ENCODE measurements at regions not wholly inside any gene's neighbourhood (a gene's known extent, or its start where the extent isn't known, plus 50 kb on each side); places are given as distances from the start of the nearest gene placed in this dataset.

DNA sequence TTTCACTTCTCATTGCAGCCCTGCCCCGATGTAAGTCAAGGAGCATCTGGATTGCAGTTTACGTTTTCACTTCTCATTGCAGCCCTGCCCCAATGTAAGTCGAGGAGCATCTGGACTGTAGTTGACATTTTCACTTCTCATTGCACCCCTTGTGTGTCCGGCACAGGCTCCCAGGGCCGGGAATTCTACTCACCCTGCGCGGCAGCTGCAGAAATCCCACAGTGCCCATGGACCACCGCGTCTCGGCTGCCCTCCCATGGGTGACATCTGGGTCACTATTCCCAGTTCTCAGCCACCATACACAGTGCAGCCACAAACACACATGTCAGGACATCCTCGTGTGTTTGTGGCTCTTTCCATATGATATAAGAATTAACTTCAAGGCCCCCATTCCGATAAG lies 378.5 kb downstream of the ADGRD1 start:
- no peak for TF ChIP-seq POLR2A (IDR thresholded peaks at IDR 0.05)
- TF ChIP-seq, protein P1, sequence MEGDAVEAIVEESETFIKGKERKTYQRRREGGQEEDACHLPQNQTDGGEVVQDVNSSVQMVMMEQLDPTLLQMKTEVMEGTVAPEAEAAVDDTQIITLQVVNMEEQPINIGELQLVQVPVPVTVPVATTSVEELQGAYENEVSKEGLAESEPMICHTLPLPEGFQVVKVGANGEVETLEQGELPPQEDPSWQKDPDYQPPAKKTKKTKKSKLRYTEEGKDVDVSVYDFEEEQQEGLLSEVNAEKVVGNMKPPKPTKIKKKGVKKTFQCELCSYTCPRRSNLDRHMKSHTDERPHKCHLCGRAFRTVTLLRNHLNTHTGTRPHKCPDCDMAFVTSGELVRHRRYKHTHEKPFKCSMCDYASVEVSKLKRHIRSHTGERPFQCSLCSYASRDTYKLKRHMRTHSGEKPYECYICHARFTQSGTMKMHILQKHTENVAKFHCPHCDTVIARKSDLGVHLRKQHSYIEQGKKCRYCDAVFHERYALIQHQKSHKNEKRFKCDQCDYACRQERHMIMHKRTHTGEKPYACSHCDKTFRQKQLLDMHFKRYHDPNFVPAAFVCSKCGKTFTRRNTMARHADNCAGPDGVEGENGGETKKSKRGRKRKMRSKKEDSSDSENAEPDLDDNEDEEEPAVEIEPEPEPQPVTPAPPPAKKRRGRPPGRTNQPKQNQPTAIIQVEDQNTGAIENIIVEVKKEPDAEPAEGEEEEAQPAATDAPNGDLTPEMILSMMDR (IDR thresholded peaks at IDR 0.05), result no peak

Data from uterus (tissue), 2 donors.